Esophagus (tissue), 2 donors: ENCODE measurements at regions not wholly inside any gene's neighbourhood (a gene's known extent, or its start where the extent isn't known, plus 50 kb on each side); places are given as distances from the start of the nearest gene placed in this dataset.

Source experiments
- H3K27ac ChIP-seq, 2 donors: one replicate each; pipeline ENCODE4 v1.5.1; 2013; ENCODE audit warnings: low read depth in 2 of 2, mild to moderate bottlenecking in 2 of 2, inconsistent platforms in 1 of 2, low read length in 1 of 2, moderate library complexity in 1 of 2
- H3K27me3 ChIP-seq, 2 donors: one replicate each; pipeline ENCODE4 v1.6.1; 2013; ENCODE audit warnings: low read length in 2 of 2, control low read depth in 1 of 2, mild to moderate bottlenecking in 1 of 2; ENCODE audit not compliant: insufficient read depth in 2 of 2, control insufficient read depth in 1 of 2
- H3K36me3 ChIP-seq, 2 donors: one replicate each; pipeline ENCODE4 v1.6.1; 2013; ENCODE audit warnings: low read length in 1 of 2; ENCODE audit not compliant: control insufficient read depth in 2 of 2, insufficient read depth in 2 of 2
- H3K4me1 ChIP-seq, 2 donors: one replicate each; pipeline ENCODE4 v1.6.1; 2013; ENCODE audit warnings: low read length in 1 of 2; ENCODE audit not compliant: control insufficient read depth in 2 of 2, insufficient read depth in 2 of 2
- H3K4me3 ChIP-seq, 2 donors: one replicate each; pipeline ENCODE4 v1.5.1; 2013; ENCODE audit warnings: low read length in 2 of 2, mild to moderate bottlenecking in 2 of 2, low read depth in 1 of 2, moderate library complexity in 1 of 2
- H3K9me3 ChIP-seq, 2 donors: one replicate each; pipeline ENCODE4 v1.6.1; 2013; ENCODE audit warnings: mild to moderate bottlenecking in 2 of 2, low read depth in 1 of 2, low read length in 1 of 2, moderate library complexity in 1 of 2; ENCODE audit not compliant: control insufficient read depth in 2 of 2, insufficient read depth in 1 of 2
- WGBS, 2 donors: extraction: QIAGEN DNeasy Blood & Tissue Kit; methylation state at CpG; one replicate each; pipeline ENCODE4 v1.1.7; 2013; 5-methylcytosine and 5-hydroxymethylcytosine counted together
- donor health status: healthy with polysubstance abuse.
- donor health status: Bipolar disorder and iron deficiency.

DNA sequence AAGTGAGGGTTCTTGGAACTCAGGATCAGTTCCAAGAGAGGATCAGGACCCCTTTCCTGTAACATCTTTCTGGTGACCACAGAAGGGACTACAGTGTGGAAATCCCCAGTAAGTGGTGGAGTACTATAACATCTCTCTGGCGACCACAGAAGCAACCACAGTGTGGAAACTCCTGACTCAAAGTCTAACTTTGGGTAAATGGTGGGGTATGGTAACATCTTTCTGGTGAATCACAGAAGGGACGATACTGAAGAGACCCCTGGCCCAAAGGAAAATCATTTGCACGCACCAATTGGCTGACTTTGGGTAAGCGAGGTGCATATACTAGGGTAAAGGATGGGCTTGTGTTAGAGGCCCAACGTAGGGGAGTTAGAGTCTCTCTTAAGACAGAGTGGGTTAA is 56.3 kb upstream of the GULP1 start:
- Histone ChIP-seq H3K27me3 (no peaks in the 10 kb centered on the region), H3K4me1 (no peaks in the 10 kb centered on the region), H3K4me3 (no peak overlapping the region), H3K27ac (no peak overlapping the region), H3K9me3 (no peaks in the 10 kb centered on the region), H3K36me3 (no peaks in the 10 kb centered on the region)
- WGBS, 2 donors: 79 to 84% methylated on average over 5 of the region's 5 CpGs

DNA sequence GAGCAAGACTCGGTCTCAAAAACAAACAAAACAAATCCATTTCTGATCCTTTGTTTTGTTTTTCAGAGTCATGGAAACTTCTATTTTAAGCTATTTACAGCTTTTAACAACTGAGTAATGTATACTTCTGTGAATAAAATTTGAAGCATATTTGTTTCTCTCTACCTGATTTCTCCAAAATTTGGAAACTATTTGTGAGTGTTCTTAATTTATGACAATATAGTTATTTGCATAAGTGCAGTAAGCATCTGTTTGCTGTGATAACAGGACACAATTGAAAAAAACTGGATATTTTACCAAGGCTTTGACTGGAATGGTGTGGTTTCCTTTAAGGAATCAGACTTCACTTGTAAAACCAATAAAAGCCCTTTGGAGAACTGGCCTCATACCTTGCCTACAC is 53.3 kb upstream of the GULP1 start:
- WGBS, 2 donors: 55 to 81% methylated on average over 1 of the region's 1 CpG
- Histone ChIP-seq H3K4me1 (no peaks in the 10 kb centered on the region), H3K36me3 (no peaks in the 10 kb centered on the region), H3K9me3 (no peaks in the 10 kb centered on the region), H3K27ac (no peak overlapping the region), H3K27me3 (no peaks in the 10 kb centered on the region), H3K4me3 (no peak overlapping the region)
